AG04450 (cell line): ENCODE measurements at regions not wholly inside any gene's neighbourhood (a gene's known extent, or its start where the extent isn't known, plus 50 kb on each side); places are given as distances from the start of the nearest gene placed in this dataset.

Source experiments
- CTCF ChIA-PET: fragments of 300-600, 350-600 bp; formaldehyde crosslinking; extraction: SDS; loops from one replicate; lab custom pipeline; 2022; ENCODE audit warnings: antibody characterized with exemption, inconsistent platforms; lab: Charles Lee
- POLR2A ChIA-PET: fragments of 350-600 bp; formaldehyde crosslinking; extraction: SDS; loops from one replicate; lab custom pipeline; 2021; ENCODE audit warnings: antibody characterized with exemption, inconsistent platforms; lab: Yijun Ruan, JAX
- DNase-seq: peaks from one replicate; pipeline ENCODE4 v3.0.0-alpha.2; 2011; ENCODE audit warnings: low read depth, low spot score
- H3K27ac ChIP-seq: one replicate; pipeline ENCODE4 v1.5.1; 2012; ENCODE audit warnings: low read depth, low read length, control low read depth
- H3K27me3 ChIP-seq: one replicate; pipeline ENCODE4 v1.6.0; 2012; ENCODE audit warnings: low read length; ENCODE audit not compliant: control insufficient read depth, insufficient read depth
- H3K4me3 ChIP-seq: 2 replicates; pipeline ENCODE4 v1.5.1; 2011; ENCODE audit warnings: mild to moderate bottlenecking, low read depth, low read length, control low read depth
- H3K9me3 ChIP-seq: 2 replicates; pipeline ENCODE4 v1.5.1; 2012; ENCODE audit warnings: low read length; ENCODE audit not compliant: control insufficient read depth, insufficient read depth
- TF ChIP-seq, protein P1 (sequence below): IDR thresholded peaks from 2 replicates; pipeline ENCODE4 v1.5.1; 2011; ENCODE audit warnings: low read depth, low read length, control low read depth, inconsistent platforms

GRCh38 chr2:215693999-215694580 lies 258.2 kb upstream of the FN1 start:
- TF ChIP-seq, protein P1, sequence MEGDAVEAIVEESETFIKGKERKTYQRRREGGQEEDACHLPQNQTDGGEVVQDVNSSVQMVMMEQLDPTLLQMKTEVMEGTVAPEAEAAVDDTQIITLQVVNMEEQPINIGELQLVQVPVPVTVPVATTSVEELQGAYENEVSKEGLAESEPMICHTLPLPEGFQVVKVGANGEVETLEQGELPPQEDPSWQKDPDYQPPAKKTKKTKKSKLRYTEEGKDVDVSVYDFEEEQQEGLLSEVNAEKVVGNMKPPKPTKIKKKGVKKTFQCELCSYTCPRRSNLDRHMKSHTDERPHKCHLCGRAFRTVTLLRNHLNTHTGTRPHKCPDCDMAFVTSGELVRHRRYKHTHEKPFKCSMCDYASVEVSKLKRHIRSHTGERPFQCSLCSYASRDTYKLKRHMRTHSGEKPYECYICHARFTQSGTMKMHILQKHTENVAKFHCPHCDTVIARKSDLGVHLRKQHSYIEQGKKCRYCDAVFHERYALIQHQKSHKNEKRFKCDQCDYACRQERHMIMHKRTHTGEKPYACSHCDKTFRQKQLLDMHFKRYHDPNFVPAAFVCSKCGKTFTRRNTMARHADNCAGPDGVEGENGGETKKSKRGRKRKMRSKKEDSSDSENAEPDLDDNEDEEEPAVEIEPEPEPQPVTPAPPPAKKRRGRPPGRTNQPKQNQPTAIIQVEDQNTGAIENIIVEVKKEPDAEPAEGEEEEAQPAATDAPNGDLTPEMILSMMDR: no peak
- CTCF ChIA-PET: interaction anchor here (0.6 to 1.4 kb wide), 3 partner anchors 50 to 227 kb away, joined by 3 read pairs; no protein-coding TSS in a partner anchor
- POLR2A ChIA-PET: interaction anchor here (0.5 to 2.8 kb wide), 12 partner anchors 13 to 299 kb away, joined by 3 to 17 read pairs (median 4); no protein-coding TSS in a partner anchor

GRCh38 chr2:215693193-215693998 lies 257.5 kb upstream of the FN1 start:
- H3K4me3 ChIP-seq: no peak overlapping the region
- peak overlapping the region; percentile 83 for H3K27ac ChIP-seq
- ChIA-PET POLR2A (interaction anchor here (0.5 to 2.8 kb wide), 18 partner anchors 12 to 299 kb away, joined by 3 to 17 read pairs (median 4); no protein-coding TSS in a partner anchor), CTCF (interaction anchor here (0.6 to 1.4 kb wide), 3 partner anchors 50 to 227 kb away, joined by 3 read pairs; no protein-coding TSS in a partner anchor)
- TF ChIP-seq, protein P1: no peak
- no peak for DNase-seq
- no peaks in the 10 kb centered on the region; the same call in 1 of the 2 replicates for H3K9me3 ChIP-seq
- no peaks in the 10 kb centered on the region for H3K27me3 ChIP-seq

More at GRCh38 chr2:215693999-215694580, 258.2 kb upstream of the FN1 start:
- Histone ChIP-seq H3K27me3 (no peaks in the 10 kb centered on the region), H3K27ac (peak overlapping the region; percentile 83), H3K4me3 (no peak overlapping the region), H3K9me3 (peaks cover 2% of the 10 kb centered on the region; the same call in 1 of the 2 replicates)
- no peak for DNase-seq

DNA sequence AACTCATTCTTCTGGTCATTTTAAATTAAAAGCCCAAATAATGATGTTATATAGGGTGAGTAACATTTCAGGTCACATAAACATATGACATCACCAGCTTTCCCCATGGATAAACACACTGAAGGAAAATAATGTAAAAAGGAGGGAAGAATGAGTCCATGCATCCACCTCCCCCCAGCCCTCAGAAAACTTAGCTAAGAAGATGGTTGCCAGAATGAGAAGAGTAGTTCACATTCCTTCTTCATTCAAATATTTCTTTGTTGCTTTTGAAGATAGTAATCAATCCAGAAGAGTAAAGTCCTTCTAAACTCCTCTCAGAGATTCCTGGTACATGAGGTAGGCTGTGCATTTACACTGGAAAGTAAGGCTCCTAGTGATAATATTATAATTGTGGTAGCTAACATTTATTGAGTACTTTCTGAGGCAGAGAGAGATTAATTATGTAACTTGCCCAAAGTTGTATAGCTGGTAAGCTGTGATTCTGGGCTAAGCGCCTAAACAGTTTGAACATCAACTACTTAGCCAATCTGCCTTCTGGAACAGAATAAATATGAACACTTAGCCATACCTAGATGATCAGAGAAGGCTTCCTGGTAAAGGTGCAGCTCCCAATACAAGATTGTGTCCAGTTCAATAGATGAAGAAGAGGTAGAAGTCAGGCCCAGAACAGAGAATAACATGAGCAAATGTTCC lies 256.7 kb upstream of the FN1 start:
- peak; percentile 71 for DNase-seq
- Histone ChIP-seq H3K27ac (peak overlapping the region; percentile 62), H3K27me3 (no peaks in the 10 kb centered on the region), H3K9me3 (no peaks in the 10 kb centered on the region; the same call in 1 of the 2 replicates), H3K4me3 (no peak overlapping the region)
- TF ChIP-seq, protein P1: no peak
- POLR2A ChIA-PET: interaction anchor here (0.9 to 2.8 kb wide), 11 partner anchors 18 to 296 kb away, joined by 3 to 17 read pairs (median 4); no protein-coding TSS in a partner anchor
- CTCF ChIA-PET: no interaction called here

- Histone ChIP-seq H3K27ac (no peak overlapping the region), H3K27me3 (no peaks in the 10 kb centered on the region), H3K4me3 (no peak overlapping the region), H3K9me3 (no peaks in the 10 kb centered on the region)
- CTCF ChIA-PET: no interaction called here
- TF ChIP-seq, protein P1: no peak
- POLR2A ChIA-PET: no interaction called here
- no peak for DNase-seq
Observed at GRCh38 chr2:215691346-215691745, 255.5 kb upstream of the FN1 start.
